Daoy (cell line): ENCODE measurements at regions not wholly inside any gene's neighbourhood (a gene's known extent, or its start where the extent isn't known, plus 50 kb on each side); places are given as distances from the start of the nearest gene placed in this dataset.

Experiments used
- DNase-seq: peaks from one replicate; pipeline ENCODE4 v3.0.0-alpha.2; 2015; ENCODE audit warnings: low read depth

GRCh38 chr2:5332925-5333324 is 359.3 kb upstream of the SOX11 start:
- no peak for DNase-seq

- DNase-seq = no peak
These were observed 352.7 kb upstream of the SOX11 start for GRCh38 chr2:5339473-5339872.

DNA sequence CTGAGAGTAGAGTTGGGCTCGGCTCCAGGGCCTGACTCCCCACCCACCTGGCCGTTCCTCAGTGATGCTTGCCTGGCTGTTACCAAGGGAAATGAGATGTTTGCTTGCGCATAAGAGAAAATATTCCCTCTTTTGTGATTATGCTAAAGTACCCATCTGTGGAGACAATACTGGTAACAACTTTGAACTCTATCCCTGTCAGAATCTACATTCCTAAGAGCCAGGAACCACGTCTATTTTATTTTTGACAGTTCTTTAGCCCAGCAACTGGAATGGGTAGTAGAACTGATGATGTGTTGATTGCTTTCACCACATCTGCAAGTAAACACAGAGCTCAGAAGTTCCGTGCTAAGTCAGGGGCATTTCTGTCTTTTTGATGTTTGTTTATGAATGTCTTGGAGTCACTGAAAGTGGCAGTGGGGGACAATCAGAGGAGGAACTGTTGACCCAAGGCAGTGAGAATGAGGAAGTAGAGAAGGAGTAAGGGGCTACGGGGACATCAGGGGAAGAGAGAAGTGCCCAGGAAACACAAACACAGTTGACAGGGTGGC is 348.3 kb upstream of the SOX11 start:
- no peak for DNase-seq

DNA sequence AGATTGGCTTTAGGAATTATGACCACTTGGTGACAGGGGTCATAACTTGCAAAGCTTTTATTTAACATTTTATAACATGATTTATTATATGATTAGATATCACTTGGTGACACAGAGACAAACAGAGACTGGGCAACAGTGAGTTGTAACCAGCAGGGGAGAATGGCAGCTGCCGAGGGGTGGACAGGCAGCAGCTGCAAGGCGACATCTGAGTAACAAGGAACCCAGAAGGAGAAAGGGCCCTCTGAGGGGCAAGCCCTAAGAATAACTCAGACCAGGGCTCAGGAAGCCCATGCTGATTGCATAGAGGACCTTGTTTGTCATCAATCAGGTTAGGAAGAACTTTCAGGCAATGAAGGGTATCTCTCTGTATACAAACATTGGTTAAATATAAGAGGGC is 339.9 kb upstream of the SOX11 start:
- DNase-seq = no peak

DNA sequence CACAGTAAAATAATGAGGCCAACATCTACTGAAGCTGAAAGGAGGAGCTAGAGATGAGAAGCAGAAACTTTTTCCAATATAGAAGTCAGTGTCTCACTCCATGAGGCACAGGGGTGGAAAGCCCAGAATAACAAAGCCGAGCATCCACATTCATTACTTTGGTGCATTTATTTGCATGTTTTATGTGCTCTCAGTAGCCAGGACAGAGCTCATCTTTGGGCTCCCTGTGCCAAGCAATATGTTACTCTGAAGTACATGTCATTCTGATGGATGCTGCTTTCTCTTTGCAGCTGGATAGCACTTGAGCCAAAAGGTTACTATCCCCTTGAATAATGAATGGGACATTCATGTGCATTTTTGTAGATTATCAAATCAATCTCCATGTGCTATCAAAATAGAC is 338.6 kb upstream of the SOX11 start:
- DNase-seq = no peak

- no peak for DNase-seq
These were observed 332.8 kb upstream of the SOX11 start for GRCh38 chr2:5359397-5359796.

DNA sequence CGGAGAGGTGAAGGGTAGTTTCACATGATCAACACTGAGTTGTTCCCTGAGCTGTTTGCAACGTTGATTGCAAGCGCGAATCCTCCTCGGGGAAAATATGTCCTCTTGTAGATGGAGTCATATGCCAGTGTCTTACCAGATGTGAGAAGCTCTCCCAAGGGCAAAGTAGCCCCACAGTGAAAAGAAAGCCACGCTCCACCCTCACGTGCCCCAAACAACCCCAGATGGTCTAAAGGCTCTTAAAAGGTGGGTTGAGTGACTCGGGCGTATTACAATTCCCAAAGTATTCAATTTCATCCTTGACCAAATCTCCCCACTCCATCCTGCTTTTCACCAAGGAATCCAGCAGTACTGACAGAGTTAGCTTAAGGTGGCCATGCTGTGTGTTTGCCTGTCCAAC is 332.1 kb upstream of the SOX11 start:
- no peak for DNase-seq

DNA sequence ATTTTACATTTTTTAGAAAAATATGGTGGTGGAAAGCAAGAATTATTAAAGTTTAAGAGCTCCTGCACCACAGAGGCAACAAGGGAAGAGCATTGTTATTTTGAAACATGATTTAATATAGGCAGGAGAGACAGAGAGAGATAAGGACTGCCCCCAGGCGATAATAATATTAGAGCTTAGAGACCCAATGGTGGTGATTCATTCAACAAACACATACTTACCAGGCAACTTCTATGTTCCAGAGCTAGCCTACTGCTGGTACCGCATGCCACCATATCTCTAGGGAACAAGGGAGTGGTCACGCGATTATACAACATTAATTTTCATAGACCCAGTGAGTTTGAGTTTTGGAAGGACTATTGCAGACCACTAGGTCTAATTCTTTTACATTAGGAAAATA is 327.8 kb upstream of the SOX11 start:
- DNase-seq = no peak

GRCh38 chr2:5365871-5366461 is 326.2 kb upstream of the SOX11 start:
- DNase-seq = peak; percentile 82

- DNase-seq = no peak
These were observed 324.9 kb upstream of the SOX11 start for GRCh38 chr2:5367321-5367720.

DNA sequence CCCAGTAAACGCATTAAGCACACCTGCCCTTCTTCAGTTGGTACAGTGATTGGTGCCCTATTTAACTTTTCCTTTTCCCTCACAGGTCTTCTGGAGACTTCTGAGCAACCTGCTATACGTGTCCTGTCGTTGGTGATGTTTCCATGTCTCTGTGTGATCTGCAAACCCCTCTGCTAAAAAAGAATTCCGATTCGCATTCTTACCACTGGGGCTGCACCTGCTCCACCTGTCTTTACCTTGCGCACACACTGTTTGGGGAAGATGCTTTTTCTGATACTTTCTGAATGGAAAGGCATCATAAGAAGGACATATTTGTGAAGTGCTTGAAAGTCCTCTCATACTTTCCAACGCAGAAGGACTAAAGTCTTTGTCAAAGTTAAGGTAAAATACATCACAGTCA is 323.9 kb upstream of the SOX11 start:
- no peak for DNase-seq

DNA sequence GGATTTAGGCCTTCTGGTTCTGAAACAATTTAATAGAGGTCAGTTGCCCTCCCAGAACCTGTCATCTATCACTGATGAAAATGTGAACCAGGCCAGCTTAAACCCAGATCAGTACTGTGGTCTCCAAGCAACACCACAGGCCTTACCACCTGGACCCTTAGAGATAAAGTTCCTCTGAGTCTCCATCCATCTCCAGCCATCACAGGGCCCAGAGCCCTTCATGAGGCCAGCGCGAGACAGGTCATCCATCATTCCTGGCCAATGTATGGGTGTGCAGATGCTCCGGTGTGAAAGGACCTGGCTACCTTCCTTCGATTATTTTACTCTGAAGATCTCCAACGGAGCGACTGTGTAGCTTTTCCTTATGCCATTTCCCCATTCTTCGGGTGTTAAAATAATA is 322.7 kb upstream of the SOX11 start:
- DNase-seq = no peak

GRCh38 chr2:5370158-5370557 is 322.0 kb upstream of the SOX11 start:
- DNase-seq = no peak

DNA sequence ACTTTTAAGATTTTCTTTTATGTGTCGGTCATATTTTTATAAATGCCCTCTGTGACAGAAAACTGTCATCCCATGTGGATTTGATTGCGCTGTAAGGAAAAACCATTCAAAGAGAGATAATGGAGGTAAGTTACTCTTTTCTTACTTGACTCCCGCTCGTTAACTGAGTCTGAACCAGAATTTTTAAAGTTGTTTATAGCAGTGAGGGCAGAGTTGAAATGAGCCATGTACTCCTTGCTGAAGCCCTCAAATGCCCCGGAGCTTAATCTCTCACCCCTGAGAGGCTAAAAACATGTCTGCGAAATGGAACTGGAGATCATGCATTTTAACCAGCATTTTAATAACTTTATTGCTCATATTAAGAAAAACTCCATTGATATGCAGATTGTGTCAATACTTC is 320.0 kb upstream of the SOX11 start:
- DNase-seq = no peak

GRCh38 chr2:5373200-5373599 is 319.0 kb upstream of the SOX11 start:
- peak; percentile 24 for DNase-seq

DNA sequence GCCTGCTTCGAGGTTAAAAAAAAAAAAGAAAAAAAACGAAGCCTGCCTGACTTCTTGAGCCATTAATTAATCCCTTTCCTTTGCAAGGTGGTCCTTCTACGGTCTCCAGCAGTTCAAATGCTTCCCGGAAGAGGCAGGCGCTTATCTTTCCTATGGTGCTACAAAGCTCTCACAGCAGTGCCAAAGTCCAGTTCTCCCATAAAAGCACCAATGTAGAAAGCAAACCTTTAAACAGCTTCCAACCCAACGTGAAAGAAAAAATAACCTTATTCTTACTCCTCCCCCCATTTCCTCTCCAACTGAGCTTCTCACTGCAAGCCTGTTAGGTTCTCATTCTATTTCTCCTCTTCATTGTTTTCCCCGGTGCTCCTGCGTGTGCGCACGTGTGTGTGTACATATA is 317.4 kb upstream of the SOX11 start:
- DNase-seq = no peak

DNA sequence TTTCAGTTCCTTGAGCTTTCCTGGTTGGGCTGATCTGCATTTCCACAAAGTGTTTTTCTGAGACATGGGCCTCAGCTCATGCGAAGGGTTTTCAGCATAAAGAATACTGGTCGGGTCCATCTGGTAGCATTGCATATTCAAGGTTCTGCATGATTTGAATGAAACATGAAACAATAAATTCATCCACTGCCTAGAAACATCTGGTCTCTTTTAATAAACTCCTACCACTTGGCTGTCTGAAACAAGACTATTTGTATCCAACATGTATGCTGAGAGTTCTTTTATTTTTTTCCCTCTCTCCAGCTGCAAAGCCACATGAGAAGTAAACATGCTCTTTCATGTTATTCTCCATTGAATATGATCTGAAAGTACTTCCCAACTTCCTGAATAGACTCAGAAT is 314.9 kb upstream of the SOX11 start:
- DNase-seq = no peak

DNA sequence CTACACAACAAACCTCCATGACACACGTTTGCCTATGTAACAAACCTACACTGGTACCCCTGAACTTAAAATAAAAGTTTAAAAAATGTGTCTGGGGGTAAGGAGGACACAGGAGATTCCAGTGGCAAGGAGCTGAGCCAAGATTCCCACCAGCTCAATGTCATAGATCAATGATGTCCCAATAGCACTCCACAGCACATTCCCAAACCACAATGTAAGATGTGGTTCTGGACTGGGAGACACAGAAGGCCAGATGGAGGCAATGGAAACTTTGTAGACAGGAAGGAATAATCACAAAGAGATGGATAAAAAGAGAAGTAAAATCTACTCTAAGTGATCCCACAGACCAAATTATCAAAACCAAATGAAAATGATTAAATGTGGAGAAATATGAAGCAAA is 312.4 kb upstream of the SOX11 start:
- DNase-seq = no peak

DNA sequence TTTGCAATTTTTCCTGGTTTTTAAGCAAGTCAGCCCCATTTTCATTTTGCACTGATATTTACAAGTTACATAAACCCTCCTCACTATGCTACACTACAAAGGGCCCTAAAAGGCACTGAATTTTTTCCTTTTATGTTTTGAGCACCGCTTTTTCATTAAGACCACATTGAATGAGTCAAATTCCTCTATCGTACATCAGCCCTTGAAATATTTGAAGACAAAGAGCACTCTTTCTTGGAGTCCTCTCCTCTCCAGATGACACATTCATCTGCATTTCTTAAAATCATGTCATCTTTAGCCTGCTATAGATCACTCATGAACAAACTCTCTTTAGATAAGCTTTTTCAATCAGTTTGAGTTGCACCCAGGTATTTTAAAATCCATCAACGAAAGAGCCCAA is 306.6 kb upstream of the SOX11 start:
- DNase-seq = no peak

- peak; percentile 53 for DNase-seq
These were observed 304.8 kb upstream of the SOX11 start for GRCh38 chr2:5387406-5387805.

- DNase-seq = no peak
These were observed 302.4 kb upstream of the SOX11 start for GRCh38 chr2:5389740-5390139.

GRCh38 chr2:5391362-5391761 is 300.8 kb upstream of the SOX11 start:
- DNase-seq = no peak

DNA sequence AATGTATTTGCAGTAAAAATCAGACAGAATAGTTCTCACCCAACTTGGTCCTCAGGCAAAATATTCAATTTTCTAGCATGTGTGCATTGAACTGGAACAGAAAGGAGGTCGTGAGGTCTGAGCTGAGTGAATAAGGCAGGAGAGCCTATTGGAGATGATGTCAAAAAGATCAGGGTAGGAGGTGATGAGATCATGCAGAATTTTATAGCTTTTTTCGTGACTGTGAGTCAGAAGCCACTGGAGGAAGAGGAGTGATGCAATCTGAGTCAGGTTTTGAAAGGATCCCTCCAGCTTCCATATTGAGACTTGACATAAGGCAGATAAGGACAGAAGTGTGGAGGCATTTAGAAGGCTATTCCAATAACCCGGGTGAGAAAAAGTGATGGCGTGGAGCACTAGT is 299.5 kb upstream of the SOX11 start:
- DNase-seq = peak; percentile 25

- no peak for DNase-seq
These were observed 298.7 kb upstream of the SOX11 start for GRCh38 chr2:5393474-5393873.
